Amniotic stem cell (primary cell): ENCODE measurements at regions not wholly inside any gene's neighbourhood (a gene's known extent, or its start where the extent isn't known, plus 50 kb on each side); places are given as distances from the start of the nearest gene placed in this dataset.

Experiments used
- DNase-seq: peaks from one replicate; lab custom pipeline; 2025; lab: John Stamatoyannopoulos, UW

DNA sequence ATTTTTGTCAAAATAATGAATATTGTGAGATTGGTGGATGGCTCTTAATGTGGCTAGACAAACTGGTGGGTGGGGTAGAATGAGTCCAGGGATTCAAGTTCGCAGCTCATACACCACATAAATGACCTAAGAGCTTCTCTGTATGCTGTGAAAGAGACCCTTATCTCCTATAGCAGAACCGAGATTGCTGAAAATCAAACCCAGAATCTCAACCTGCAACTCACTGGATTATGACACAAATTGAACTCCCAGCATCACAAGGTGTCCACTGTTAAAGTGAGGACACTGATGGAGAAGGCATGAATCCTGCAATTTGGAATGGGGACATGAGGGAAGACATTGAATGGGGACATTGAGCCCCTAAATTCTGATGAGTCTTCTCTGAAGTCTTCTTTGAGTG lies 51.3 kb upstream of the CNKSR3 start:
- DNase-seq, result no peak

DNA sequence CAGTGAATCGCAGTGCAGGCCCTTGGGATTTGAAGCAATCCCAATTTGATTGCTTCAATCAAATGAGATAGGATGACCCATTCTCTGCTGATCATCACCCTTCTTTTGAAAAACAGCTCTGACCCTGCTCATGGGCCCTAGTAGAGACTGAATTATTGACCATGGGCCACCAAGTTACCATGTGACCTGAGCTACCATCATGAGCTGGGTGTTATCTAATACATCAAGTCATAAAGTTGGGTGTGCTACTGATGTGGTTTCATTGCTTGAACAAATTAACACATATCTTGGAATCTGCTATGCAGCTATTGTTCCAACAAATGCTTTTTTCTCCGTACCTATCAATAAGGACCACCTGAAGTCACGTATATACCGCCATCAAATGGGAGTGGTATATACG lies 54.8 kb upstream of the CNKSR3 start:
- no peak for DNase-seq

DNA sequence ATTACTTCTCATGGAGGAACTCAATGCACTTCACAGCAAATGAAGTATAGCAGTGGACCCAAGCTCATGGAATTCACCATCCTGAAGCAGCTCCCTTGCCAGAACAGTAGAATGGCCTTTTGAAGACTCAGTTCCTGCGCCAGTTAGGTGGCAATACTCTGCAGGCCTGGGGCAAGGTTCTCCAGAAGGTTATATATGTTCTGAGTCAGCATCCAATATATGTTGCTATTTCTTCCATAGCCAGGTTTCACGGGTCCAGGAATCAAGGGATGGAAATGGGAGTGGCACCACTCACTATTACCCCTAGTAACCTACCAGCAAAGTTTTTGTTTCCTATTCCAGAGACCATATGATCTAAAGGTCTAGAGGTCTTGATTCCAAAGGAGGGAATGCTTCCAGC lies 56.4 kb upstream of the CNKSR3 start:
- DNase-seq, result no peak

DNA sequence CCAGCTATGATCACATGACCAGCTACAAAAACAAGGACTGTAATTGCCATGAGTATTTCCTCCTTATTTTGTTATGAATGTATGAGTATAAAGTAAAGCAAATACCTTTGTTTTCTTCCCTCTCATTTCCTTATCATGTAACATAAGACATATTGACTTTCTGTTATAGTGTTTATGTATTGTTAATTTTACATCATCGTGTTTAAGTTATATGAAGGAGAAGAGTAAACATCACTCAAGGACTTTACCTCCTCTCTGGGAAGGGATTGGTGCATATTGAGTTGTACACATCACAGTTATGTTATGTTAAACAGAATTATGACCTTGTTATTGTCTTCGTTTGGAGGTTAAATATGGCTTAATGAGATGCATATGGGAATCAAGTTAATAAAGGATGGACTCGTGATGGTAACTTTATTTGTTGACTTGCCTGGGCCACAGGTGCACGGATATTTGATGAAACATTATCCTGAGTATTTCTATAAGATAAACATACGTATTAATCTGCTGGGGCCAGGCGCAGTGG lies 57.3 kb upstream of the CNKSR3 start:
- DNase-seq, result no peak

DNA sequence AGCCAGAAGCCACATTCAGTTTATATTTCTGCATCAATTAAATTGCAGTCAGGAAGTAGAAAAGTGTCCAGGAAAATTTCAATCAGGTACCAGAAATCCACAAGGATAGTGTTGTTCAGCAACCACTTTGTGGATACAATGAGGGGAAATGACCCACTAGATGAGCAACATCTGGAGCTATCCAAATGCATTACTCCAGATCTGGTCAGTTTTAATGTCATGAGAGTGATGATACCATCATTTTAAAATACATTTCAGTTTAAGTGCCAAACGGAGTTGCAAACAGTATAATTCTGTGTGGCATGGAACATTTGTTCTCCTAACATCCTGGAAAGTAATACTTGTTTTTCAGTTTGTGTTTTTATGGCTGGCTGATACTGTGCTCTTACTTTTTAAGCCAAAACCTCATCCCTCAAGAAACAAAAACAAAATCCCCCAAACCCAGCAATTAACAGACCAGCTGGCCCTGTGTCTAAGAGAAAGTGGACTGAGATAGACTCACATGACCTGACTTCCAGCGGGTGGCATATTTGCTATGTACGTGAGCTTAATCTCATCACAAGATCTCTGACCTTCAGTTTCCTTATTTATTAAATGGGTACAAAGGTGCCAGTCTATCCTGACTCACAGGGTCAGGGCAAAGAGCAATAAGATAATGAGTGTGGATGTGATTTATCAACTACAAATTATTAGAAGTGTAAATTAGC lies 58.8 kb upstream of the CNKSR3 start:
- no peak for DNase-seq

DNA sequence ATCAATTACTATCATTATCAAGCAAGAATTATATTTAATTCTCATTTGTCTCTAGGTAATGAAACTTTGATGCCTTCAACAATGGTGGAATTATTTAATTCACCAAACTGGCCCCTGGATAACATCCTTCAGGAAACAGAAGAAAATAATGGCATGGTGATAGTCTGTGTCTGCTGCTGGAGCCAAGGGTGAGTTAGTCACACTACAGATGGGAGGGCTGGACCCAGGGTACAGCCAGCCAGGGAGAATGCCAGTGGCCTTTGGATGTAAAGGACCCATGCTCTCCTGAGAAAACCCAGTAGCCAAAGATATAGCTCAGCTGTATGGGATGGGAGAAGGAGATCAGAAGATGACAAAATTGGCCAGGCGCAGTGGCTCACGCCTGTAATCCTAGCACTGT lies 60.0 kb upstream of the CNKSR3 start:
- no peak for DNase-seq

DNA sequence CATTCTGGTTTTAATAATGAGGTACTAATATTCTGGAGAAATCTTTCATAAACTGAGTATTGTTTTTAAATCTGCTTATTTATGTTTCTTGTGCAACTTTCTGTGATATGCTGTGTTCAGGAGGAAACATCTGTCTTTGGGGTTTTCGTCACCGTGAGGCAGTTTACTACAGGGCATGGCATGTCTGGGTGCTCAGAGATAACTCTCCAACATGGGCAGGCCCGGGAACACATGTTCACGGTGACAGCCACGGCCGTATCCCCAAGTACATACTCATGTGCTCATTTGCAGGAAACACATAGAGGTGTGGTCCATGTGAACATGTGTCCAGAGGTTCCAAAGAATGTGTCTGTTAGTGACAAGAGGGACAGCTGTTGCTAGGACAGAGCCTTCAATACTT lies 62.1 kb upstream of the CNKSR3 start:
- DNase-seq, result no peak

DNA sequence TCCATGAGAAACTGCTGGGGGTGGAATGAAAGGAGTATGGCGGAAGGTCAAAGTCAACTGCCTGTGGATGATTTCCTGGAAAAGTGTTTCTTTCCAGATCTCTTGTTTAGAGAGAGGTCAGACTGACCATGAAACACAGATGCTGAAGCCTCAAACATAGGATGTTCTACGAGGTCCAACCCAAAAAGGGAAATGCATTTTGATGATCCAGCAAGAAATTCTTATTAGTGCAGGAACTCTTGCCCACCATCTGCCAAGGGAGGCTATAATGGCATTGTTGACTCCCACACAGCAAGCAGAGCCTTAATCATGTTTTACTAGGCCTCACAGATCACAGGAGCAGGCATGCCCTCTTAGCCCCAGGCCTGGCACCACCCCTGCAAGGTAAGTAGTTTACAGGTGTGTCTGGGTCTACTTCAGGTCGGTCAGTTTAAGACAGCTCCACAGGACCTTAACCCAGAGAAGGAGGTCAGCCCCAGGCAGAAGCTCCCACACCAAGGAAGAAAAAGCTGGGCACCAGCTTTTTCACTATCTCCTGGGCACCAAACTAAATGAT lies 67.6 kb upstream of the CNKSR3 start:
- DNase-seq, result no peak

DNA sequence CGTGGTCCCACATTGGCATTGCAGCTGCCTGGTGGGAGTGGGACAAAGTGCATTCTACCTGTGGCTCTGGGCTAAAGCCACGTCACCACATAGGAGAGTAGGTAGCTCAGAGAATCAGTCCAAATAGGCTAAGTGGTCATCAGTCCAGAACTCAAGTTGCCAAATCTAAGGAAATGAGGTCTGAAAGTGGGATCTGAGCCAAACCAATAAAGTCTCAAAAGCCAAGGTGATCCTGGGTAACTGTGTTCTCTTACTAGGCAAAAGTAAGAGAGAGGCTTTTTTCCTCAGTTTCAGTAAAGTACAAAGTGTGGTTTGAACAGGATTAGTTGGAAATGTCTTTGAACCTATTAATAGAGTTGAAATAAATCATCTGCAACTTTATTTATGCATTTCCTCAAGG lies 68.6 kb upstream of the CNKSR3 start:
- DNase-seq, result no peak

DNA sequence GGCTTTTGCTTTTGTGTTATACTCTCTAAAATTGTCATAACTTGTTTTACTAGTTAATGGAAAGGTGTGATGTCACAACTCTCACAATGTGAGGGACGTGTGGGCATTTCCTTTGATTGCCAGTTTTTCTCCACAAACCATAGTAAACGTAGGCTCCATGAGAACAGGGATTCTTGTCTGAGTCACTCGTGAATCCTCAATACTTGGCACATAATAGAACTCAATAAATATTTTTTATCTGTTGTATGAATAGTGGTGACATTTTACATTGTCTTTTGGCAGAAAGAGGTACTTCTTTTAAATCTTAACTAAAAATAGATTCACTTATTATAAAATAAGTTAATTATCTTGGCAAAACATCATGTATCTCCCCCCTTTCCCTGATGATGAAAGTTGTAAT lies 69.0 kb upstream of the CNKSR3 start:
- no peak for DNase-seq

DNA sequence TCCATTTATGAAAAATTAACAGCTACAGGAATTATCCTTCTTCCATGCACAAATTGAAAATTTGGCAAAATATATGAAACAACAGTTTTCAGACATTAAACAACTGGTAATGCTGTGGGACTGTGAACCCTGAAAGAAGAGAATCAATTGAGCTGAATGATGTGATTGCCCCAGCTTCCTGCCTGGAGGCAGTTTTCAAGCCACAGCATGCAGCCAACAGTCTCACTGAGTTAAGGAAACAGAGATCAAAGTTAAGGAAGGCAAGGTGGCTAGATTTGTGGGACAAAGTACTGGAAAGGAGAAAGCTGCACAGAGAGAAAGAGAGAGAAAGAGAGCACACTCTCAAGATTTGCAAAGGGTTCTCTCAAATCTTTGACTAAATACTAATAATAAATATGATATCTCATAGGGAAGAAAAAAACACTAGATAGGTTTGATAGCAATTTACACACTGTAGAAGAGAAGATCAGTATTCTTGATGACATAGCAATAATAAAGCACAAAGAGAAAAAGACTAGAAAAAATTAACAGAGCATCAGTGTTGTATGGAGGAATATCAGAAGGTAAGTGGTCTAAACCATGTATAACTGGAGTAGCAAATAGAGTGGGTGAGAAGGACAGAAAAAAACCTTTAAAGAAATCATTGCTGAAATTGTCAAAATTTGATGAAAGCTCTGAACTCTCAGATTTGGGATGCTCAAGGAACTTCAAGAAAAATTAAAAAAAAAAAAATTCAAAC lies 70.1 kb upstream of the CNKSR3 start:
- no peak for DNase-seq

DNA sequence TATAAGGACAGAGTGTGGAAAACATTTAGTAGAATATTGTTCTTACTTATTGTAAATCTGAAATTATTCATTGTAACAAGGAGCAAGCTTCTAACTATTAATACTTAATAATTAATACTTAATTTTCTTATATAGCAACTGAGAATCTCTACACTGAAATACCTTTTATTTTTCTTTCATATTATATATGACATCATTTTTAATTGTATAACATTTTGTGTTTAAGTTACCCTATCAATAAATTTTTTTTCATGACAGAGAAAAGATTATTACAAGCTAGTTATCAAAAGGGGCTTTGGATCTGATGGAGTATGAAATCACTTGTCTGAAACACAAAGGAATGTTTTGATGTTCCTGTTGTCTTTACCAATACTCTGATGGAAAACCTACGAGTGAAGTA lies 72.2 kb upstream of the CNKSR3 start:
- no peak for DNase-seq

DNA sequence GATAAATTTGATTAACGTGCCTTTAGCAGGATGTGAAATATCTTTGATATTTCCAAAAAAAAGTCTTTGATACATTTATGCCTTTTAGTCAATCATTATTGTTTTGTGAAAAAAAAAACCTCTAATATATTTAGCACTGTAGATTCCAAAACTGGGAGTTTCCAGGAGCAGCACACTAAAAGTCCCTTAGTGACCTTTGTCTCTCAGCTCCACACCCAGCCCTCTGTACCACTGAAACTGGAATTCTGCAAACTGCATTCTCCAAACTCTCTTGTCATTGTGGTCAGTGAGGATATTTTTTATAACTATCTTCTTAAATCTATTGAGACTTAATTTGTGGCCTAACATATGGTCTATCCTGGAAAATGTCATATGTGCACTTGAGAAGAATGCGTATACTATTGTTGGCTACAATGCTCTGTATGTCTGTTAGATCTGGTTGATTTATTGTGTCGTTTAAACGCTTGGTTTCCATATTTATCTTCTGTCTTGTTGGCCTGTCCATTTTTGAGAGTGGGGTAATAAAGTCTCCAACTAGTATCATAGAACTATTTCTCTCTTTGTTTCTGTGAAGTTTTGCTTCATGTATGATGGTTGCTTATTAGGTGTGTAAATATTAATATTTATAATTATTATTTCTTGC lies 73.2 kb upstream of the CNKSR3 start:
- DNase-seq, result no peak

DNA sequence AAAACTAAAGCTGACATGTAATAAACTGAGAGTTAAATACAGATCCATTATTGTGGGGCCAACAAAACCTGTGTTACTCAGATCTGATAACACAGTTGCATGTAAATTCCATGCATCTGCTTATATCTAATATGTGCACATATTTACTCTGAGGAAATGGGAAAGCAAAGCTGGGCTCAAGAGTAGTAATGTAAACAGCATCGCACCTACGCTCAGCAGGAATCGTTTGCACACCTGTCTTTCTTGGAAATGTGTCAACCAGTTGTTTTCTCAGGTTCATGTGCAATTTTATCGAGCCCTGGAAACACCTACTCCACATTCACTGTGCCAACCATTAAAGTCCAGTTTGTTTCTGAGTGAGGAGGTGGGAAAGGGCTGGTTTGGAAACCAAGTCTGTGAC lies 80.3 kb upstream of the CNKSR3 start:
- no peak for DNase-seq

DNA sequence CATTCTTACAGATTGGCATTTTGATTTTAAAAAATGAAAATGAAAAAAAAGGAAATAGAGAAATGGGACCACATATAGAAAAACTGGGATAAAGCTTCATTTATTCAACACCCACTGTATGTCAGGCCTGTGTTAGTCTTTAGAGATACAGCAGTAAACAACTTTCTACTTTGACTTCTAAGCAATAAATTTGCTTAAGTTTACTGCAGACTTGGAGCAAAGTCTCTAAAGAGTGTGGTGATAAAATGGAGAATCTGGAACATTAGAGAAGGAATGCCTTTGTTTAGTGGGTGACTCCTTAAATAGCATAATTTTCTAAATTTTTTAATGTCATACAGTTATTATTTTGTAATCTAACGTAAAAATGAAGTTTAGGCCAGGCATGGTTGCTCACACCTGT lies 80.7 kb upstream of the CNKSR3 start:
- no peak for DNase-seq

DNA sequence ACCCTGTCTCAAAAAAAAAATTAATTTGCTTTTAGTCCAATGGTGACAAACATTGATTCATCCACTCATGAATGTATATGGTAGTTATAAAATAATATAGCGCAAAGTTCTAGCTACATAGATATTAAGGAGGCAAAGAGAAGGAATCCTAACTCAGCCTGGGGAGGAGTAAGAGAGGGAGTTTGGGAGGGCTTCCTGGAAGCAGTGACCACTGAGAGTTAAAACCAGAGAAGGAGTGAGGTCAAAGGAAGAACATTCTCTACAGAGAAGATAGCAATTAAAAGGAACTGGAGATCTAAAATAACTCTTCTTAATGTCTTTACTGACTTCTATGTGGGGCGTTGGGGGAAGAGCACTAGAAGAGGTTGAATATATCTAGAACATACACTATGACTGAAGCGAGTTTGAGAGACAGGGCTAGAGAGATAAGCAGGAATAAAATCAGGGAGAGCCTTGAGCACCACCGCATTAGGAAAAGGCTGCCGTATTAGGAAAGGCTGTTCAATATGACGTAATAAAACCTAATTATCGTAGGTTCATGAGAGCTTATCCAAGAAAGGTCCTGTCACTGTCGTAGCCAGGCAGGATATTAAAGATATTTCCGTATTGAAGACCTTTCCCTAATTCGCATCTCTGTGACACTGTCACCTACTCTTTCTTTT lies 81.8 kb upstream of the CNKSR3 start:
- no peak for DNase-seq

DNA sequence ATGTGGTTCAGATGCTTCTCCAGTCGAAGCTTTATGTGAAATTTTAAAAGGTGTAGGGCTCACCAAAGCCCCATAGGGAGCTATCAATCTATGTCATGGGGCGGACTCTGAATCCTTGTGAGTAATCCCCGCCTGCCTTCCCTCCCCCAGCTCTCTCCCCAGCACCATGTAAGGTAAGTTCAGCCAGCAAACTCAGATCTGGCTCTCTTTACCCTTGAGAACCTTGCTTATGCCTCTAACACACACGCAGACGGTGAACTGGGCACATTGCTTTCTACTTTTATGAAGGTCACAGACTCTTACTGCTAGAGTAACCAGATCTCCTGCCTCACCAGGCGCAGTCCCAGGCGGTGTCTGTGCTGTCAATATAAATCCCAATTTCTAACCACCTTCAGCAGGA lies 82.6 kb upstream of the CNKSR3 start:
- DNase-seq, result no peak

DNA sequence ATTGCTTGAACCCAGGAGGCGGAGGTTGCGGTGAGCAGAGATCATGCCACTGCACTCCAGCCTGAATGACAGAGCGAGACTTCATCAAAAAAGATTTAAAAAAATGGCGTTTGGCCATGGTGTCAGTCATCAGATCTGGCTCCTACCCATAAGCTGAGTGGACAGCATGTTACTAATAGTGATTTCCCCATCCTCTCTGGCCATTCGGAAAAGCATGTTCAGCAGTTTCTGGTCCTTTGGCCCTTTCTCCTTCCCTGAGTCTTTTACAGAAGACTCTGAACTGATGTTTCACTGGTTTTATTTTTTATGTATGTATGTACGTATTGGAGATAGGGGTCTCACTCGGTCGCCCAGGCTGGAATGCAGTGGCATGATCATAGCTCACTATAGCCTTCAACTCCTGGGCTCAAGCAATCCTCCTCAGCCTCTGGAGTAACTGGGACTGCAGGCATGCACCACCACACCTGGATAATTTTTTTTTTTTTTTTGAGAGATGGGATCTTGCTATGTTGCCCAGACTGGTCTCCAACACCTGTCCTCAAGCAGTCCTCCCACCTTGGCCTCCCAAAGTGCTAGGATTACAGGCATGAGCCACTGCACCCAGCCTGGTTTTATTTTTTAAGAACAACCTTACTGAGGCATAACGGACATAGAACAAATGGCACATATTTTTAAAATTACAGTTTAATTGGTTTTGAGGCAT lies 84.2 kb upstream of the CNKSR3 start:
- no peak for DNase-seq

DNA sequence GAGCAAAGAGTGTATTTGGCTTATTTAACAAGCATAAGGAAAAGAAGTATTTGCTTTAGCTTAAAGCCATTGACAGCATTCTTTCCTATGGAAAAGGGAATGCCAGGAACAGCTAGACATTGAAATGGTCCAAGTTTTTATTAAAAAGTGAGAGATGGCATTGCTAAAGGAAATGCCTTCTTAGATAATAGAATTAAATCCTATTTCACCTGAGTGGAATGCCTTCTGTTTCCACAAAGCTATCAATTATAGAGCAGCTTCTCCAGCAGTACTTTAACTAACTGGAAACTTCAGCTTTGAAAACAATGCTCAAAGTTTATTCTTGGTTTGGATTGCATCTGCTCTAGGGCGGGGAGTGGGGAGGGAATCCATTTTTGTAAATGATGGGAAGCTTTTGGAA lies 85.1 kb upstream of the CNKSR3 start:
- no peak for DNase-seq

DNA sequence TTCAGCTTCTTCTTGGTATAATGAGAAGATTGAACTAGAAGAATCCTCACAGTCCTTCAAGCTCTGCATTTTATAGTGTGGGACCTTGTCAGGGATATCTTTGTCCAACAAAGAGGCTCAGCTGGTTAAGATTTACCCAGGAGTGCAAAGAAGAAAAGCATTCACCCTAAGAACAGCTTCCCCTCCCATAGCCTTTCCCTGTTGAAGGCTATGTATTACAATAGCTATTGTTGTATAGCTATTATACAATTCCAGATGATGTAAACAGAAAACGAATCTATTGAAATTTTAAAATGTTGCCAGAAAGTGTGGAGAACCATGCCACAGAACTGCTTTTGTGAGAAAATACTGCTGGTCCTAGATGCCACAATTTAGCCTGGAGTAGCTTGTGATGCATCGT lies 85.5 kb upstream of the CNKSR3 start:
- no peak for DNase-seq

DNA sequence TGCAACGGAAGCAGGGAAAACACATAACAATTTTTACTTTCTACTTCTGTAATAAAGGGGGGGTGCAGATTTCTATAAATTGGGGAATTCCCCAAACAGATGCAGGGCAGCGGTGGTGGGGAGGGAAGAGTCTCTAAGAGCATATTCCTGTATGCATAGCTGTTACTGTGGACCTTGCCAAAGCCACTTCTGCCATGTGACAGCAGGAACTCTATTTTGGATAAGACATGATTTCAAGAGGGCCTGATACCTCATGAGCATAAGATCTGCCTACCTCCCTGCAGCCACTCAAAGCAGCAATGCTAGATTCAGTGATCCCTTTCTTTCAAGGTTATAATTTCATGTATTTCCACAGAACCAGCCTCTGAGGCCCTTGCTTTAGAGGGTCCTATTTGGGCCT lies 86.2 kb upstream of the CNKSR3 start:
- DNase-seq, result no peak

DNA sequence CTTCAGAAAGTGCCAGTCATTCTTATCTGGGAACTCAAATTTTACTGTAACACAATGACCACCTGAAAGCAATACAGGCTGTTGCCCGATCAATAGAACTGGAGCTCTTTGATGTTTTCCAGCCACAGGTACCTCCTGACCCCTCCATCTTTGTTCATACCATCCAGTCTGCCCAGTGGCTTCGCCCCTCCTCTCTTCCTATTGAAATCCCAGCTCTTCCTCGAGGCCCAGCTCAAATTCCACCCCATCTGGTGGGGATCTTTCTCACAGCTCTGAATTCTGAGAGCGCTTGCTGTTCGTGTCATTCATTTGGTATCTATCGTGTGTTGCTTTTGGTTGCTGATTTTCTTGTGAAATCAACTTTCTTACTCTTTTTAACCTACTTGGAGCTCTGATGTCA lies 87.9 kb upstream of the CNKSR3 start:
- DNase-seq, result no peak
